HepG2 (cell line): ENCODE measurements at regions not wholly inside any gene's neighbourhood (a gene's known extent, or its start where the extent isn't known, plus 50 kb on each side); places are given as distances from the start of the nearest gene placed in this dataset.

ENCODE experiments used
- FOXK1 ChIP-seq: sonication (generic); formaldehyde crosslinking; IDR thresholded peaks from 2 replicates; pipeline ENCODE4 v1.4.0; 2020; ENCODE audit warnings: low read depth, missing genetic modification reagents, borderline replicate concordance
- ZNF138 ChIP-seq: sonication (generic); formaldehyde crosslinking; IDR thresholded peaks from 2 replicates; pipeline ENCODE4 v1.5.0; 2020; ENCODE audit warnings: mild to moderate bottlenecking, low read depth, missing genetic modification reagents
- ZNF510 ChIP-seq: sonication (generic); formaldehyde crosslinking; IDR thresholded peaks from 2 replicates; pipeline ENCODE4 v1.4.0; 2020; ENCODE audit warnings: low read depth, mild to moderate bottlenecking, missing genetic modification reagents

GRCh38 chr4:83932750-83933391 lies 397.0 kb downstream of the GPAT3 start:
- no peak for TF ChIP-seq ZNF138 (CRISPR knock-in tag)
- TF ChIP-seq FOXK1 (CRISPR knock-in tag), result no peak
- no peak for TF ChIP-seq ZNF510
